Stimulated activated CD8-positive, alpha-beta memory T cell treated with anti-CD3 and anti-CD28 coated beads, Interleukin-15, amount 100 ng/mL, for 1 hour (primary cell): ENCODE measurements at regions not wholly inside any gene's neighbourhood (a gene's known extent, or its start where the extent isn't known, plus 50 kb on each side); places are given as distances from the start of the nearest gene placed in this dataset.

ENCODE experiments used
- DNase-seq: peaks from one replicate; pipeline ENCODE4 v3.0.0-alpha.2; 2020; ENCODE audit warnings: low read depth

GRCh38 chr2:8524823-8525222 lies 157.0 kb upstream of the ID2 start:
- no peak for DNase-seq

DNA sequence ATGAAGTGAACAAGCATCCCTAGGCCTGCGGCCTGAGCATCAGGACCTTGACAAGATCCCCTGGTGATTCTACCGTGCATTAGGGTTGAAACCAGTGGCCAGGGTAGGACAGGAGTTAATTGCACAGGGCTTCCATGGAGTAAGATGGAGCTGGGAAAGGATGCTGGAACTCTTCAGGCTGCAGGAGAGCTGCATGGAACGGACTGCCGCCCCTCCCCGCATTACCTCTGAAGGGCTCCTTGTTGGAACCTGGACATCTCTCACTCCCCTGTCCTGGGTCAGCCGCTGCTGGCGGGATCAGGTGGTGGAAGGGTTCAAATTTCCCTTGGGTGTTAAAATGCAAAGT lies 156.6 kb upstream of the ID2 start:
- no peak for DNase-seq

GRCh38 chr2:8525582-8526402 lies 156.1 kb upstream of the ID2 start:
- no peak for DNase-seq

DNA sequence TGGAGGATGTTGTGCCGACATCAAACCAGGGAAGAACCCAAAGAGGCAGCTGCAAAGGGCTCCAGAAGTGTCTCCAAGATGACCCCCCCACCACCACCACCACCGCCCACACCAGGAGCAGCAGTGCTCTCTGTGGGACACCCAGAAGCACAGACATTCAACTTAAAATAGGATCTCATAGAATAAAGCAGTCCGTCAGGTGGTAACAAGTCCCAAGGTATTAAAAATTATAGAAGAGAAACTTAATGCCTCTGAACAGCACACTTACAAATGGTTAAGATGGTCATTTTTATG lies 155.5 kb upstream of the ID2 start:
- DNase-seq = no peak

- DNase-seq = no peak
Observed at GRCh38 chr2:8527031-8527430, 154.8 kb upstream of the ID2 start.

GRCh38 chr2:8527676-8528075 lies 154.2 kb upstream of the ID2 start:
- no peak for DNase-seq

- no peak for DNase-seq
Observed at GRCh38 chr2:8528863-8529262, 153.0 kb upstream of the ID2 start.

- DNase-seq = no peak
Observed at GRCh38 chr2:8529706-8530277, 152.1 kb upstream of the ID2 start.

- DNase-seq = no peak
Observed at GRCh38 chr2:8531481-8531880, 150.4 kb upstream of the ID2 start.

- DNase-seq = no peak
Observed at GRCh38 chr2:8532438-8532837, 149.4 kb upstream of the ID2 start.

GRCh38 chr2:8533923-8534322 lies 147.9 kb upstream of the ID2 start:
- DNase-seq = no peak

- DNase-seq = no peak
Observed at GRCh38 chr2:8534386-8534728, 147.5 kb upstream of the ID2 start.

- no peak for DNase-seq
Observed at GRCh38 chr2:8534729-8535468, 147.0 kb upstream of the ID2 start.

DNA sequence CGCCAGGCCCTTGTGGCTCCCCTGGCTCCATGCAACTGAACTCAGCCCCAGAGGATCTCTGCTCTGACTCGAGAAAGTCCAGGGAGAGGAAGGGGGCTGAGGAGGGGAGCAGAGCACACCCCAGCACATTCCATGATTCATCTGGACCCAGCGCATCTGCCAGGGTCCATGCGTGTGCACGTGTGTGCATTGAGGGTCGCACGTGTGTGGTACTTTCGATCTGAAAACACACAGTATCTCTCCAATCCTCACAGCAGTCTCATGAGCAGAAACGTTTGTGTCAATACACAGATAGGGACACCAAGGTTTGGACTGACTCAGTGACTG lies 146.4 kb upstream of the ID2 start:
- DNase-seq = no peak

DNA sequence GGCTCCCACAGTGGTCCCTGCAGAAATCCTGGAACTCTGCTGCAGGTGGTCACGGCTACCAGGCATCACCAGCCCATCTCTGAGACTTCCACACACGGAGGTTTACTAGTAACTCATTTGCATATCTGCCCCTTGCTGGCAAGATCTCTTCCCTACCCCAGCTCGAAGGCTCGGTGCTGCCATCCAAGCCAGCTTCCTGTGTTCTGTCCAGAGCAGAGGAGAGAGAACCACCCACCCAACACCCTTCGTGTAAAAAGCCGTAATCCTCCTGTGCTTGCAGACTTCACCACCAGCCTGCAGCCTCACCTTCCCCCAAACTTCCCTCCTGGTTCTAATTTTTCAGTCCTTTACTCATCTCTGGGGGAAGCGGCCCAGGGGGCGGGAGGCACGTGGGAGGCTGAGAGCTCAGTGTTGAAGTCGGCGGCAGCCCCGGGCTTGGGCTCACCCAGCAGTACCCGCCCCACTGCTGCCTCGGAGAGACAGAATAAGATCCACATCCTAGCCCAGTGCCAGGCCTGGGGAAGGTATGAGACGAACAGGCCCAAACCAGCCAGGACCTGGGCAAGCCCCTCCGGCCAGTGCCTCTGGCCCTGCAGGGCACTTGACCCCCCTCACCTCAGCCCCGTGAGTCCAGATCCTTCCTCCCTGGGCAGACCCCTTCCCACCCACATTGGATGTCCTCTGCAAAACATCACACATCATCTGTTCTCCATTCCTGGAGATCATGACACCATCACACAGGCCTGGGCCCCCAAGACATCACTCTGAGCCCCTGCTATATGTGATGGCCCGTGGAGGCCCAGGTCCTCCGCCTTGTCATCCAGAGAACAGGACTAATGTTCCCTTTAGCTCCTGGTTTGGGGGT lies 145.8 kb upstream of the ID2 start:
- no peak for DNase-seq

DNA sequence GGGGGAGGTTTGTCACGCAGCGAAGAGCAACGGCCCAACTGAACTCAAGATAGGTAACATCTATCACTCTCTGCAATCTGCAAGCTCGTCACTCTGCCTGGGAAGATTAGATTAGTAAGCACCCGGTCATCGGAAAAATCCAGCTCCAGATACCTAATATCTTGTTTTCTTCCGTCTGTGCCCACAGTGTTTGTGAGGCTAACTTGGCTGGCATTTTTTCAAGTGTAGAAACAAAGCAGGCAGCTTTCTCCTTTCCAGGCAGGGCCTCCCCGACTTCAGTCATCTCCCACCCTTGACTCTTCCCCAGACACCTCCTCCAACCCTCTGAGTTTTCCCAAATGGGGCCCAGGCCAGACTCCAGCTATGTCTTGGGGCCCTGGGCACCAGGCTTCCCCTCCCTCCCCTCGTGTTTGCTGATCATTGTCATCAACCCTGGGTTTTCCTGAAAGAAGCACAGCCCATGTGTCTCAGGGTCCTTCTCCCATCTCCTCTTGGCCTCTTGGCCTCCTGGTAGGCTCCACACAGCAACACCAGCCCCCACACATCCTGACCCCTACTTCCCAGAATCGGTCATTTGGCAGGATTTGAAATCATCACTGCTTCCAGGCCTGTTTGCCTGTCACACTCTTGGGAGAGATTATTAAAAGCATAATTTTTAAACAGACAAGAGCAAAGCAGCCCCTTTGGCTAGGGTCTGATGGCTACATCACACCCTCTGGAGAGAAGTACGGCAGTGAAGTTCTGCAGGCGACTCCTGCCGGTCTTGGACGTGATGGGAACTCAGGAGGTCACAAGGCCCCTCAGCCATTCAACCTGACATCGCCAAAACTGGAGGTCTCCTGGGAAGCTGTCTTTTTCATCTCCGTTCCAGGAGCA lies 144.9 kb upstream of the ID2 start:
- DNase-seq = no peak

- DNase-seq = no peak
Observed at GRCh38 chr2:8537562-8538155, 144.2 kb upstream of the ID2 start.

GRCh38 chr2:8538531-8538930 lies 143.3 kb upstream of the ID2 start:
- no peak for DNase-seq

DNA sequence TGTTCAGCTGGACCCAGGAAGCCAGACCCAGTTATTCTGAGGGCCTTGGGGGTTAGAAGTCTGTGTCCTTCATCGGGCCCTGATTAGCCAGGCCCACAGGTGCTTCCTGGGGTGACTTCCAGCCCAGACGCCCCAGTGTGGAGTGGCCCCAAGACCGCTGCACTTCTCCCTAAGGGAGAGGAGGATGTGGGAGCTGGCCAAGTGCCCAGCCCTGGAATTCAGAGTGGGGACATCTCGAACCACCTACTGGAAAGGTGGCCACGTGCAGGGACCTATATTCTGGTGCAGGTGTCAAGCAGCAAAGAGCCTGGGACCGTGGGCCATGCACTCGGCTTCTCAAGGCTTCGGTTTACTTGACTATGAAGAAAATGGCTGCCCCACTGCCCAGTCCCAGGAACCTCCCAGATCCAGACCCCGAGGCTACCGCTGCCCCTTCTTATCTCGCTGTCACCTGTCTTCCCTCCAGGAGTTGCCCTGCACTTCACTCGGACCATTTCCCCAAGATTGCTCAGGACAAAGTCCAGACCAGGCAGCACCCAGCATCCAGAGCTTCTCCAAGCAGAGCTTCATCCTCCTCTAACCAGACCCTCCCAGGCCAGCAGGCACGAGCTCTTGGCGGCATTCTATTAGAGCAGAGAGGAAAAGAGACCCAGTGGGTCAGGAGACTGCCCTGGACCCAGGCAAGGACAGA lies 142.8 kb upstream of the ID2 start:
- DNase-seq = no peak

DNA sequence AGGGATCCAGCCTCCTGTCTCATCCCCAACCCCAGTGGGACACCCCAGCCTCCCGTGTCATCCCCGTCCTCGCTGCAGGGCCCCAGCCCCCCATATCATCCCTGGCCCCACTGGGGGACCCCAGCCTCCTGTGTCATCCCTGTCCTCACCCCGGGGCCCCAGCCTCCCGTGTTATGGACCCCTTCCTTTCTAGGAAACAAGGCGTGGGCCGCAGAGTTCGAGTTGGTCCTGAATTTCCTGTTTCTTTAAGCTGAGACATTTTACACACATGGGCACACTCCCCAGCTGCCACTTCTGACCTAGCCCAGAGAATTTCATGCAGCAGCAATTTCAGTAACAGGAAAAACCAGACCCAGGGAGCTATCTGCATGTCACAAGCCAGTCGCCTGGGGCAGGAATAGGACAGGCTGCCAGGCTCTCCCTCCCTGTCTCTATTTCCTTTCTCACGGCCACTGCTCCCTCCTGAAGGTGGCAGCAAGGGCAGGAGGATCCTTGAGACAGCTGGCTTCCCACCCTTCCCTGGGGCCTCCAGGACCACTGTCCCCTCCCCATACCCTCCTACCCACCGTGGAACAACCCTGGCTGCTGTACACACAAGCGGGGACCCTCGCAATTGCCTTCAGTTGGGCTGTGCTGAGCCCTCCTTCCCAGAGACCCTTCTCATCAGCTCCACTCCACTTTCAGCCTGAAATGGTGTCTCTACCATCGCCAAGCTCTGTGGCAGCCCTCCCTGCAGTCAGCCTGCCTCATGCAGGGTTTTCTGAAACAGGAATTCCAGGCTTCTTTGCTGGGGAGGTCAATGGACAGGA lies 141.9 kb upstream of the ID2 start:
- DNase-seq = no peak
